Lower lobe of right lung (tissue), 2 donors: ENCODE measurements at regions not wholly inside any gene's neighbourhood (a gene's known extent, or its start where the extent isn't known, plus 50 kb on each side); places are given as distances from the start of the nearest gene placed in this dataset.

Source experiments
- ATAC-seq, 2 donors: fragments of 200-7000 bp; cut with Tn5 transposase; one replicate each; pipeline ENCODE4 v1.9.1; 2020 to 2022; ENCODE audit warnings: mild to moderate bottlenecking in 2 of 2, moderate library complexity in 2 of 2
- DNase-seq: peaks from one replicate; pipeline ENCODE4 v3.0.0-alpha.2; 2020
- H3K27ac ChIP-seq: fragments of 200-600 bp; one replicate; pipeline ENCODE4 v1.8.0; 2022
- H3K27me3 ChIP-seq: fragments of 200-600 bp; one replicate; pipeline ENCODE4 v1.8.0; 2022; ENCODE audit warnings: low read depth
- H3K36me3 ChIP-seq: fragments of 200-600 bp; one replicate; pipeline ENCODE4 v1.8.0; 2022; ENCODE audit warnings: mild to moderate bottlenecking
- H3K4me1 ChIP-seq: fragments of 200-600 bp; one replicate; pipeline ENCODE4 v1.8.0; 2022
- H3K4me3 ChIP-seq: fragments of 200-600 bp; one replicate; pipeline ENCODE4 v1.8.0; 2022; ENCODE audit warnings: mild to moderate bottlenecking
- H3K9me3 ChIP-seq: fragments of 200-600 bp; one replicate; pipeline ENCODE4 v1.8.0; 2022
- CTCF ChIP-seq: fragments of 200-600 bp; IDR thresholded peaks from one replicate; pipeline ENCODE4 v1.8.0; 2022; ENCODE audit warnings: antibody characterized with exemption, mild to moderate bottlenecking
- intact Hi-C: fragments of 100-400 bp; cut with DNase I; formaldehyde crosslinking; loops from one replicate; pipeline ENCODE4 v1.11.0; 2022
- donor health status: DM: no; HTN: yes; CAD: no; lungs with severe emphysema.

- ATAC-seq, result no peak
- no peak overlapping the region for H3K4me3 ChIP-seq
Observed at GRCh38 chr20:47970282-47970903, 185.1 kb upstream of the SULF2 start.

GRCh38 chr20:47969426-47969825 is 184.1 kb upstream of the SULF2 start:
- H3K27ac ChIP-seq, result no peak overlapping the region
- DNase-seq (no peak), ATAC-seq (no peak)
- intact Hi-C loops, result no loop called here
- TF ChIP-seq CTCF, result no peak
- no peaks in the 10 kb centered on the region for H3K36me3 ChIP-seq
- no peaks in the 10 kb centered on the region for H3K9me3 ChIP-seq
- H3K4me3 ChIP-seq, result no peak overlapping the region
- peaks cover 14% of the 10 kb centered on the region for H3K4me1 ChIP-seq
- H3K27me3 ChIP-seq, result no peaks in the 10 kb centered on the region

More at GRCh38 chr20:47970282-47970903, 185.1 kb upstream of the SULF2 start:
- Histone ChIP-seq H3K27ac (no peak overlapping the region), H3K27me3 (no peaks in the 10 kb centered on the region), H3K9me3 (no peaks in the 10 kb centered on the region), H3K4me1 (peaks cover 14% of the 10 kb centered on the region), H3K36me3 (no peaks in the 10 kb centered on the region)
- no peak for DNase-seq
- TF ChIP-seq CTCF, result no peak
- intact Hi-C loops, result no loop called here

GRCh38 chr20:47968541-47969310 is 183.4 kb upstream of the SULF2 start:
- H3K9me3 ChIP-seq, result no peaks in the 10 kb centered on the region
- H3K4me3 ChIP-seq, result no peak overlapping the region
- no peaks in the 10 kb centered on the region for H3K36me3 ChIP-seq
- no peak for ATAC-seq
- no peak for TF ChIP-seq CTCF
- H3K27me3 ChIP-seq, result no peaks in the 10 kb centered on the region
- intact Hi-C loops, result no loop called here
- no peak for DNase-seq
- peaks cover 14% of the 10 kb centered on the region for H3K4me1 ChIP-seq
- H3K27ac ChIP-seq, result no peak overlapping the region

DNA sequence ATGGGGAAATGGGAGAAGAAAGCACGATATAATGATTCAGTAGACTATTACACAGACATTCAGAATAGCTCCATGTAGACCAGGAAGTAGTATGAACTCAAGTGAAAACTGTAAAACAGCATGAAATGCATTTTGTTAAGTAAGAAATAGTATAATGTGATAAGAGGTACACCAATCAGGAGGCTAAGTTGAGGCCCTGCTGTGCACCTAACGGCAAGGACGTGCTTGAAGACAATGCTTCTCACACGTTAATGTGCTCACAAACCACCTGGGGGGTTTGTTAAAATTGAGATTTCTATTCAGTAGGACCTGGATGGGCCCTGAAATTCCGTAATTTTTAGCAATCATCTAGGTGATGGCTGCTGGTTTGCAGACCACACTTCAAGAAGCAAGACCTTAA is 178.9 kb upstream of the SULF2 start:
- DNase-seq (no peak), ATAC-seq (no peak)
- Histone ChIP-seq H3K36me3 (no peaks in the 10 kb centered on the region), H3K9me3 (no peaks in the 10 kb centered on the region), H3K4me1 (no peaks in the 10 kb centered on the region), H3K27me3 (no peaks in the 10 kb centered on the region), H3K27ac (no peak overlapping the region), H3K4me3 (no peak overlapping the region)
- intact Hi-C loops, result no loop called here
- TF ChIP-seq CTCF, result no peak

DNA sequence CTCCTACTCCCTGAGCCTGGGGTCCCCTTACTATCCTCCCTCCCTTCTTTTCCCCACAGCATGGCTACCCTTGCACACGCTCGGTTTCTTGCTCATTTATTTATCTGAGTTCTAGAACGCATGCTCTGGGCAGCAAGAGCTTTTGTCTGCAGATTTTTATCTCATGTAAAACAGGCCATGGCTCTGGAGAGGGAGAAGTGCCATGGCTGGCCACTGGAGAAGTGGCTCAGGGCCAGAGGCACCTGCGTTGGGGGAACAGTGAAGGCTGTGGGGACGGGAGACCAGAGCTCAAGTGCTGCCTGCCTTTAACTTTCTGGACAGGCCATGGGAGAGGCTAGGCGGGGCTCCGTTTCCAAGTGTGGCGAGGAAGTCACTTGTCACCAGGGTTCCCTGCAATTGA is 177.7 kb upstream of the SULF2 start:
- no peak for DNase-seq
- H3K27me3 ChIP-seq, result no peaks in the 10 kb centered on the region
- H3K4me3 ChIP-seq, result no peak overlapping the region
- no peak for TF ChIP-seq CTCF
- no peaks in the 10 kb centered on the region for H3K4me1 ChIP-seq
- H3K36me3 ChIP-seq, result no peaks in the 10 kb centered on the region
- H3K27ac ChIP-seq, result no peak overlapping the region
- no peaks in the 10 kb centered on the region for H3K9me3 ChIP-seq
- intact Hi-C loops, result no loop called here
- no peak for ATAC-seq
